RWPE2 (cell line): ENCODE measurements at regions not wholly inside any gene's neighbourhood (a gene's known extent, or its start where the extent isn't known, plus 50 kb on each side); places are given as distances from the start of the nearest gene placed in this dataset.
A peak's percentile ranks its signal among the peaks of the same experiment; 100 is the strongest.
"Not testable (repeated sequence)": the region's sequence is repeated elsewhere in the genome, so short reads cannot be mapped to it uniquely, and the experiment has no call there.

ENCODE experiments used
- ATAC-seq: fragments of 200-7000 bp; cut with Tn5 transposase; 3 replicates; pipeline ENCODE4 v1.9.1; 2021; ENCODE audit warnings: low read depth
- DNase-seq: peaks from one replicate; pipeline ENCODE4 v3.0.0-alpha.2; 2020; ENCODE audit warnings: low spot score
- H3K27ac ChIP-seq: fragments of 450-650 bp; 2 replicates; pipeline ENCODE4 v1.5.1; 2017; ENCODE audit warnings: mild to moderate bottlenecking; ENCODE audit not compliant: poor library complexity, severe bottlenecking
- H3K27me3 ChIP-seq: fragments of 250-450 bp; sonication (Bioruptor Pico); 2 replicates; pipeline ENCODE4 v1.5.1; 2021; ENCODE audit warnings: mild to moderate bottlenecking, moderate library complexity; ENCODE audit not compliant: insufficient read depth, poor library complexity, severe bottlenecking
- H3K36me3 ChIP-seq: fragments of 250-450 bp; sonication (Bioruptor Pico); 2 replicates; pipeline ENCODE4 v1.5.1; 2020; ENCODE audit warnings: low read depth, mild to moderate bottlenecking, moderate library complexity
- H3K4me1 ChIP-seq: fragments of 250-450 bp; sonication (Bioruptor Pico); 2 replicates; pipeline ENCODE4 v1.5.1; 2021; ENCODE audit warnings: mild to moderate bottlenecking, moderate library complexity; ENCODE audit not compliant: insufficient read depth, poor library complexity, severe bottlenecking
- H3K4me3 ChIP-seq: fragments of 250-450 bp; sonication (Bioruptor Pico); 2 replicates; pipeline ENCODE4 v1.5.1; 2021; ENCODE audit warnings: mild to moderate bottlenecking, moderate library complexity; ENCODE audit not compliant: severe bottlenecking
- H3K9me3 ChIP-seq: fragments of 250-450 bp; sonication (Bioruptor Pico); 2 replicates; pipeline ENCODE4 v1.5.1; 2021; ENCODE audit warnings: mild to moderate bottlenecking, moderate library complexity; ENCODE audit not compliant: severe bottlenecking
- CTCF ChIP-seq: fragments of 450-650 bp; IDR thresholded peaks from one replicate; pipeline ENCODE4 v1.5.1; 2017; ENCODE audit warnings: mild to moderate bottlenecking, moderate library complexity; ENCODE audit not compliant: poor library complexity, severe bottlenecking

- Histone ChIP-seq H3K27ac (no peak overlapping the region), H3K27me3 (no peaks in the 10 kb centered on the region), H3K4me1 (peaks cover 5% of the 10 kb centered on the region), H3K36me3 (no peaks in the 10 kb centered on the region), H3K9me3 (peaks cover 2% of the 10 kb centered on the region), H3K4me3 (no peak overlapping the region)
- DNase-seq: no peak
- TF ChIP-seq CTCF: no peak
- 0 out of 3 replicates have a peak, but pooled peaks have one; percentile 51 for ATAC-seq
Observed at GRCh38 chr6:149242883-149243282, 74.6 kb upstream of the TAB2 start.

- Histone ChIP-seq H3K36me3 (no peaks in the 10 kb centered on the region), H3K4me3 (no peak overlapping the region), H3K9me3 (peaks cover 2% of the 10 kb centered on the region), H3K27ac (no peak overlapping the region), H3K4me1 (peaks cover 5% of the 10 kb centered on the region), H3K27me3 (no peaks in the 10 kb centered on the region)
- TF ChIP-seq CTCF: no peak
- ATAC-seq (no peak), DNase-seq (no peak)
Observed at GRCh38 chr6:149244105-149244504, 73.4 kb upstream of the TAB2 start.

GRCh38 chr6:149246691-149247384, 70.7 kb upstream of the TAB2 start:
- peaks cover 5% of the 10 kb centered on the region for H3K4me1 ChIP-seq
- H3K27me3 ChIP-seq: no peaks in the 10 kb centered on the region
- no peak for ATAC-seq
- no peak for TF ChIP-seq CTCF
- H3K36me3 ChIP-seq: no peaks in the 10 kb centered on the region
- no peak overlapping the region for H3K27ac ChIP-seq
- H3K4me3 ChIP-seq: no peak overlapping the region
- DNase-seq: no peak
- no peaks in the 10 kb centered on the region for H3K9me3 ChIP-seq

- TF ChIP-seq CTCF: no peak
- H3K4me3 ChIP-seq: no peak overlapping the region
- H3K4me1 ChIP-seq: peaks cover 5% of the 10 kb centered on the region
- H3K36me3 ChIP-seq: no peaks in the 10 kb centered on the region
- H3K27me3 ChIP-seq: no peaks in the 10 kb centered on the region
- no peak overlapping the region for H3K27ac ChIP-seq
- ATAC-seq (no peak), DNase-seq (no peak)
- H3K9me3 ChIP-seq: no peaks in the 10 kb centered on the region
Observed at GRCh38 chr6:149247385-149247763, 70.1 kb upstream of the TAB2 start.

- H3K27me3 ChIP-seq, H3K27ac ChIP-seq, DNase-seq, H3K9me3 ChIP-seq, H3K4me3 ChIP-seq, ATAC-seq, H3K4me1 ChIP-seq, H3K36me3 ChIP-seq: not testable (repeated sequence)
Observed at GRCh38 chr6:149248263-149248662, 69.2 kb upstream of the TAB2 start.
